NCI-H2196 treated with DMSO at 0.1 percent for 48 hours (cell line): ENCODE measurements at regions not wholly inside any gene's neighbourhood (a gene's known extent, or its start where the extent isn't known, plus 50 kb on each side); places are given as distances from the start of the nearest gene placed in this dataset.
A peak's percentile ranks its signal among the peaks of the same experiment; 100 is the strongest.

Experiments used
- DNase-seq: peaks from one replicate; lab custom pipeline; 2025; ENCODE audit not compliant: unreplicated experiment; lab: John Stamatoyannopoulos, UW

- no peak for DNase-seq
Observed at GRCh38 chr2:8514274-8514662, 167.6 kb upstream of the ID2 start.

DNA sequence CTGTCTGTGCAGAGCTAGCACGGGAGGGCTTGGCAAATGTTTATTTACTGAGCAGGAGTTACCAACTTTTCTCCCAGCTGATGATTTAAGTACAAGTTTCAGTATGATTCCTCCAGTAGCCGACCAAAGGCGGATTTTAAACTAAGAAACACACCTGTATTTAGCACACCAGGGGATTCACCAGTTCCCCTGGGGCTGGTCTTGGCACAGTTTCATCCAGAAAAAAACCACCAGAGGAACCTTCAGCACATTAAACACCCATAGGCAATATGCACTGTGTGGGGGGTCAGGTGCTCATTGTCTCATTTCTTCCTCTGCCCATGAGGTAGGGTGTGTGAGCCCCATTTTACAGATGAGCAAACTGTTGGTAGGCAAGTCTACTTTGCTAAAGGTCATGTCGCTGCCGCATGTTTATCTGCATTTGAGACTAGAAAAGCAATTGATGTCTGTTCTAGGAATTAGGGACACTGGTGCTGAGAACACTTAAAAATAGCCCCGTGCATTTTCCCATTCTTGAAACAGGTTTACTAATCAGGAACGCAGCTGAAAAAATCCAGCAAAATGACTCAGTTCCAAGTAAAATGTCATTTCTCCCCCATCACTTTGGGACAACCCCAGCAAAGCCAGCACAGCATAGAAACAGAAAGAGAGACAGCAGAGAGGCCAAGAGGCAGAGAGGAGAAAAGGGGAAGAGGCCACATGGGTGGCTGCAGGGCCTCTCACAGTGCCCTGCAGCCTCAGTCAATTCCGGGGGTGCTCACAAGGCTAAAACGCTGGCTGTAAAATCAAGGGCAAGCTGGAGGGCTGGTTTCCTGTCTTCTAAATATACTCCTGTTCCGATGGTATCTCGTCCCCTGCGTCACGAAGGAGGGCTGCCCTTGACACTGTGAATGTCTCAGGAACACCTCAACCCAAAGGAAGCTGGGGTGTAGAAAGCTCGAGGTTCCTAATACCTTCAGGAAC lies 166.8 kb upstream of the ID2 start:
- DNase-seq, result no peak

DNA sequence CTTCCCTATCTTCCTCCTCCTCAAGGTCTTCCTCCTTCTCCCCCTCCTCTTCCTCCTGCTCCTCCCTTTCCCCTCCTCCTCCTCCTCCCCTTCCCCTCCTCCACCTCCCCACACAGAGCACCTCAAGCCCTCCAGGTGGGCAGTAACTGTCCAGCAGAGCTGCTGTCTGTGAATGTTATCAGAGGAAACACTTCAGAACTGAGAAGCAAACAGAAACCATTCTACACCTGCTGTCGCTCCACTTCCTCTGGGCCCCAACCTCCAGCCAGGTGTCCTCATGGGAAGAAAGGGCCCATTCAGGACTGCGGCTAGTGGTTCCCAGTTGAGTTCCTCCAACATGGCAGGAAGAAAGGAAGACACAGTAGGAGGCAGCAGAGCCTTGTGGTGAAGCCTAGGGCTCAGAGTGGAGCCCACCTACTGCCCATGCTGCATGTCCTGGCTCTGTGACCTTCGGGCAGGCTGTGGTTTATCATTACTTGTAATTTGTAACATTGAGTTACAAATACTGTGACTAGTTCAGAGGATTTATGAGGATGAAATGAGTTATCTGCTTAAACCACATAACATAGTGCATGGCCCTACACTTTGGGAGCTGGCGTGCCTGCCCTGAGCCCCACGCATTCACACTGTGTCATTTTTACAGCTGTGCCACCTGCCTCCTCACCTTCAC lies 165.9 kb upstream of the ID2 start:
- DNase-seq, result peak; percentile 94

GRCh38 chr2:8517850-8518498 lies 163.9 kb upstream of the ID2 start:
- peak; percentile 26 for DNase-seq

GRCh38 chr2:8518979-8519668 lies 162.7 kb upstream of the ID2 start:
- no peak for DNase-seq

DNA sequence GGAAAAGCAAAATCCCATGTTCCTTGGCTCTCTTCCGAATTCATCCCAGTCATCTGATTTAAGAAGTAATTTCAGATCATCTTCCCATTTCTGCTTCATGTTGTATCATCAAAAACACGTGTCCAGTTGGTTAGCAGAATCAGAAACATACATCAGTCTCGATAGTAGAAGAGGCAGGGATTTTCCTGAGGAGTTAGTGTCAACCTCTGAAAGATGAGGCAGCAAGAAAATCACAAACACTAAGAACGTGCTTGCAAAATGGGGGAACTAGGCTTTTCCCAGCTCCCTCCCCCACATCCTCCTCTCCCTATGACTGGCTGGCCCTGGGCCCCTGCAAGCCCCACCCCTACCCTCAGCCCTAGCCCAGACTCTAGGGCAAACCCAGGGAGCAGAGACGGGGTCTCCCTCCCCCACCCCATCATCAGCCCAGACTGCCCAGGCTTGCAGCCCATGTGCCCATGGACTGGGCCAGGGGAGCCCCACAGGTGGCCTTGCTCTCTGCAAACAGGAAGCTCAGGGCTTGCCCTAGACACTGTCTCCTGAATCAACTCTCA lies 161.0 kb upstream of the ID2 start:
- DNase-seq, result no peak

- no peak for DNase-seq
Observed at GRCh38 chr2:8522687-8523086, 159.2 kb upstream of the ID2 start.

GRCh38 chr2:8524388-8524787 lies 157.5 kb upstream of the ID2 start:
- DNase-seq, result no peak

DNA sequence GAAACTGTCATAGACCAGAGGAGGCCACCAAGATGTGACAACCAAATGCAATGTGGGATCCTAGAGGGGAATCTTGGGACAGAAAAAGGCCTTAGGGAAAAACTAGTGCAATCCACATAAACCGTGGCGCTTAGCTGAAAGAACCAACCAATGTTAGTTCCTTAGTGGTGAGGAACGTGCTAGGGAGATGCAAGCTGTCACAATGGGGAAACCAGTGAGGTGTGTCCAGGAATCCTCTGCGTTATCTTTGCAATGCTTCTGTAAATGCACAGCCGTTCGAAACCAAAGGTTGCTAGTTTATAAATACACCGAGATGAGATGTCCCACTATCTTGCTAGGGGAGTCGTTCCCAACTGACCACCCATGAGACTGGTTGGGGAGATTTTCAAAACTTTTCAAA lies 157.0 kb upstream of the ID2 start:
- no peak for DNase-seq

- DNase-seq, result no peak
Observed at GRCh38 chr2:8525236-8525581, 156.6 kb upstream of the ID2 start.

GRCh38 chr2:8525582-8526402 lies 156.1 kb upstream of the ID2 start:
- DNase-seq, result peak; percentile 96

DNA sequence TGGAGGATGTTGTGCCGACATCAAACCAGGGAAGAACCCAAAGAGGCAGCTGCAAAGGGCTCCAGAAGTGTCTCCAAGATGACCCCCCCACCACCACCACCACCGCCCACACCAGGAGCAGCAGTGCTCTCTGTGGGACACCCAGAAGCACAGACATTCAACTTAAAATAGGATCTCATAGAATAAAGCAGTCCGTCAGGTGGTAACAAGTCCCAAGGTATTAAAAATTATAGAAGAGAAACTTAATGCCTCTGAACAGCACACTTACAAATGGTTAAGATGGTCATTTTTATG lies 155.5 kb upstream of the ID2 start:
- no peak for DNase-seq

DNA sequence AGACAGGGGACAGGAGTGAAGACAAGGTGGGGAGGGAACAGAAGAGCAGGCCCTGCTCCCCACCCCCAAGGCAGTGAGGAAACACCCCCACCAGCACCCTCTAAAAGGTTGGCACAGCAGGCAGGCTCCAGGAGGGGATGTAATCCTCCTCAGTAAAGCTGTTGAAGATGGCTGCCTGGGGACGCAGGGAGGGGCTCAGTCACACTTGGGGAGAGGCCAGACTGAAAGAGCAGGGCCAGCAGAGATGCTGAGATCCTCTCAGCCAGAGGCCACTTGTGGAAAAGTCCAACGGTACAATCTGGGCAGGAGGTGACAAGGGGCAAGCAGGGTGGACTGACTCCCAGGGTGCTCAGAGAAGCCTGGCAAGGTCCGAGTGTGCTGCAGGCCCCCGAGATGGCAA lies 154.8 kb upstream of the ID2 start:
- DNase-seq, result no peak

DNA sequence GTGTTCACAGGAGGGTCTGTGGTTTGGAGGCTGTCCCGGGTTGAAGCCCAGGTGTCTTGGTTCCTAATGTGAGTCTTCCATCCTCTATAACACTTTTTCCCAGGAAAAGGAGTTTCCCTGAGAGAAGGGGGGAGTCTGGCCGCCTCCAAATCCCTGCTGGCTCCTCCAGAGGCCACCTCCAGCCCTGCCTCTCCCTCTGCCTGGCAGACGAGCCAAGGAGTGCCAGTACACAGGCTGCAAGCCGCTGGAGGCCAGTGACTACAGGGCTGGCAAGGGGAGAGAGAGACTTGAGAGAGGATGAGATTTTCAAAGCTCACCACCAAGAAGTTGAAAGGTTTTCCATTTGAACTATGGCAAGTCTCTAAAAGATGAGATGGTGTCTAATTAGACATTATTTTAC lies 154.2 kb upstream of the ID2 start:
- no peak for DNase-seq

- DNase-seq, result no peak
Observed at GRCh38 chr2:8528863-8529262, 153.0 kb upstream of the ID2 start.

DNA sequence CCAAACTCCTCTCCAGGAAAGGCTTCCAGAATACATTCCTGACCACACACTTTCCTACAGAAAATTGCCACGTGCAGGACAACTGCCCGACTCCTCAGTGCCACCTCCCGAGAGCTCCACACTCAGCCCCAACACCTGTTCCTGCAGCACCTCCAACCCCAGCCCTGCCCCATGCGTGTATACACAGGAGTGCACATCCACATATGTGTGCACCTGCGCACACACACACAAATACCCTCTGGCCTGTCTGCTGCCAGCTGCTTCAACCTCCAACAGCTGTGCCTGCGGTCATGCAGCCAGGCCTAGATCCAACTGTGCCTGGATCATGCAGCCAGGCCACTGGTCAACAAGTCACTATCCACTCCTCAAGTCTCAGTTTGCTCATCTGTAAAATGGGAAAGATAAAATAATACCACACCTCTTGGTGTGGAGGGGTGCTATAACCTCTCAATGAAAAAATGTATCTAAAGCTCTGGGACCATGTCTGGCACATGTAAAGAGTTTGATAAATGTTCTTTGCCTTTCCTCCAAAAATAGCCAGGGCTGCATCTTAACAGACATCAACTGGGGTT lies 152.1 kb upstream of the ID2 start:
- no peak for DNase-seq

GRCh38 chr2:8531481-8531880 lies 150.4 kb upstream of the ID2 start:
- no peak for DNase-seq

GRCh38 chr2:8532438-8532837 lies 149.4 kb upstream of the ID2 start:
- no peak for DNase-seq

DNA sequence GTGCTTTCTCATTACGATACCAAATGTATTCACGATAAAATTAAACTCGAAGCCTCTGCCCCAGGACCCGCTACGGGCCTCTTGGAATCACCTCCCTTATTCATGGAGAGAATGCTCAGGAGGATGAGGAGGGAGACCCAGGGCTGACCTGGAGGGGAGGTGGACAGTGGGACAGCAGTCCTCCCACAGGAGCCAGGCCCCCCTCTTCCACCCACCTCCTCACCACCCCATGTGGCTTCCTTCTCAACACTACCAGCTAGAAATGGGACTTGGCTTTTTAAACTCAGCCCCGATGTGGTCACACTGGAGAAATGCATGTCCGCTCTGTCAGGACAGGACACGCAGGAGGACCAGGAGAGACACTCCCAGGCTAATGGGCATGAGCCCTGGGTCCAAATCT lies 147.9 kb upstream of the ID2 start:
- no peak for DNase-seq

GRCh38 chr2:8534386-8534728 lies 147.5 kb upstream of the ID2 start:
- no peak for DNase-seq
